Activated T-cell treated with anti-CD3 and anti-CD28 coated beads for 24 hours (primary cell): ENCODE measurements at regions not wholly inside any gene's neighbourhood (a gene's known extent, or its start where the extent isn't known, plus 50 kb on each side); places are given as distances from the start of the nearest gene placed in this dataset.

ENCODE experiments used
- DNase-seq: peaks from one replicate; pipeline ENCODE4 v3.0.0-alpha.2; 2020; ENCODE audit warnings: low read depth

- DNase-seq: no peak
Observed at GRCh38 chr13:27014406-27015359, 156.9 kb downstream of the USP12 start.

- DNase-seq: no peak
Observed at GRCh38 chr13:27012482-27013197, 159.0 kb downstream of the USP12 start.

GRCh38 chr13:27011661-27012060, 159.9 kb downstream of the USP12 start:
- no peak for DNase-seq

- no peak for DNase-seq
Observed at GRCh38 chr13:27008733-27009132, 162.9 kb downstream of the USP12 start.

- no peak for DNase-seq
Observed at GRCh38 chr13:27007166-27007565, 164.4 kb downstream of the USP12 start.

GRCh38 chr13:27006519-27007161, 165.0 kb downstream of the USP12 start:
- no peak for DNase-seq

- DNase-seq: no peak
Observed at GRCh38 chr13:27005976-27006518, 165.6 kb downstream of the USP12 start.

- DNase-seq: no peak
Observed at GRCh38 chr13:27005556-27005955, 166.1 kb downstream of the USP12 start.

- DNase-seq: no peak
Observed at GRCh38 chr13:27004866-27005265, 166.7 kb downstream of the USP12 start.

- DNase-seq: no peak
Observed at GRCh38 chr13:27004326-27004725, 167.3 kb downstream of the USP12 start.

- no peak for DNase-seq
Observed at GRCh38 chr13:27001705-27002104, 169.9 kb downstream of the USP12 start.

- DNase-seq: no peak
Observed at GRCh38 chr13:27000686-27001085, 170.9 kb downstream of the USP12 start.

- no peak for DNase-seq
Observed at GRCh38 chr13:26999499-26999898, 172.1 kb downstream of the USP12 start.

GRCh38 chr13:26998292-26998691, 173.3 kb downstream of the USP12 start:
- no peak for DNase-seq

- no peak for DNase-seq
Observed at GRCh38 chr13:26996965-26997752, 174.5 kb downstream of the USP12 start.

GRCh38 chr13:26995159-26995558, 176.5 kb downstream of the USP12 start:
- no peak for DNase-seq

GRCh38 chr13:26993780-26994179, 177.8 kb downstream of the USP12 start:
- DNase-seq: no peak

GRCh38 chr13:26992951-26993719, 178.5 kb downstream of the USP12 start:
- DNase-seq: no peak

GRCh38 chr13:26991508-26992181, 180.0 kb downstream of the USP12 start:
- no peak for DNase-seq
